Lung (tissue), 11 donors: ENCODE measurements at regions not wholly inside any gene's neighbourhood (a gene's known extent, or its start where the extent isn't known, plus 50 kb on each side); places are given as distances from the start of the nearest gene placed in this dataset.

Experiments
- ATAC-seq: fragments of 200-7000 bp; cut with Tn5 transposase; one replicate; pipeline ENCODE4 v1.9.1; 2020; ENCODE audit warnings: moderate number of reproducible peaks; ENCODE audit not compliant: insufficient read depth, low FRiP score
- DNase-seq, 3 donors: peaks; one replicate each; pipeline ENCODE4 v3.0.0-alpha.2; 2013 to 2017
- H3K27ac ChIP-seq, 2 donors: one replicate each; pipeline ENCODE4 v1.5.1; 2013; ENCODE audit warnings: mild to moderate bottlenecking in 2 of 2, moderate library complexity in 2 of 2, control low read depth in 1 of 2, inconsistent platforms in 1 of 2, low read depth in 1 of 2, low read length in 1 of 2
- H3K27me3 ChIP-seq, 3 donors: one replicate each; pipeline ENCODE4 v1.5.1; 2013; ENCODE audit warnings: low read length in 2 of 3; ENCODE audit not compliant: control insufficient read depth in 3 of 3, insufficient read depth in 3 of 3
- H3K36me3 ChIP-seq, 4 donors: one replicate each; pipeline ENCODE4 v1.5.1; 2013; ENCODE audit warnings: low read length in 4 of 4, mild to moderate bottlenecking in 1 of 4, moderate library complexity in 1 of 4; ENCODE audit not compliant: control insufficient read depth in 4 of 4, insufficient read depth in 4 of 4
- H3K4me1 ChIP-seq, 5 donors: one replicate each; pipeline ENCODE4 v1.5.1; 2013; ENCODE audit warnings: low read length in 5 of 5, mild to moderate bottlenecking in 2 of 5, moderate library complexity in 1 of 5; ENCODE audit not compliant: control insufficient read depth in 5 of 5, insufficient read depth in 5 of 5
- H3K4me3 ChIP-seq: one replicate; pipeline ENCODE4 v1.5.1; 2013; ENCODE audit warnings: mild to moderate bottlenecking, control low read depth, moderate library complexity
- H3K9ac ChIP-seq, 2 donors: one replicate each; pipeline ENCODE4 v1.5.1; 2013; ENCODE audit warnings: low read length in 2 of 2, control low read depth in 1 of 2; ENCODE audit not compliant: insufficient read depth in 1 of 2
- H3K9me3 ChIP-seq, 4 donors: one replicate each; pipeline ENCODE4 v1.5.1; 2013; ENCODE audit warnings: low read length in 3 of 4, mild to moderate bottlenecking in 1 of 4, moderate library complexity in 1 of 4; ENCODE audit not compliant: control insufficient read depth in 4 of 4, insufficient read depth in 3 of 4
- WGBS, 2 donors: extraction: QIAGEN DNeasy Blood & Tissue Kit; methylation state at CpG; one replicate each; pipeline ENCODE4 v1.1.7; 2013; 5-methylcytosine and 5-hydroxymethylcytosine counted together
- TF ChIP-seq, protein P1 (sequence below): IDR thresholded peaks from 2 replicates; pipeline ENCODE4 v1.5.1; 2012; ENCODE audit warnings: mild to moderate bottlenecking; ENCODE audit errors: control extremely low read depth, extremely low read depth
- donor health status: control.
- donor health status: control.
- donor health status: Bipolar disorder and iron deficiency.
- donor health status: healthy.
- donor health status: DM: yes; HTN: yes; CAD: no.

GRCh38 chr4:176889776-176890175 lies 97.1 kb upstream of the VEGFC start:
- no peak for DNase-seq
- no peaks in the 10 kb centered on the region for H3K27me3 ChIP-seq
- H3K27ac ChIP-seq, result no peak overlapping the region
- WGBS, 2 donors, result 90 to 92% methylated on average over 3 of the region's 3 CpGs
- no peak overlapping the region for H3K9ac ChIP-seq
- no peaks in the 10 kb centered on the region for H3K4me1 ChIP-seq
- H3K9me3 ChIP-seq, result no peaks in the 10 kb centered on the region
- no peaks in the 10 kb centered on the region for H3K36me3 ChIP-seq
- ATAC-seq, result no peak
- TF ChIP-seq, protein P1, sequence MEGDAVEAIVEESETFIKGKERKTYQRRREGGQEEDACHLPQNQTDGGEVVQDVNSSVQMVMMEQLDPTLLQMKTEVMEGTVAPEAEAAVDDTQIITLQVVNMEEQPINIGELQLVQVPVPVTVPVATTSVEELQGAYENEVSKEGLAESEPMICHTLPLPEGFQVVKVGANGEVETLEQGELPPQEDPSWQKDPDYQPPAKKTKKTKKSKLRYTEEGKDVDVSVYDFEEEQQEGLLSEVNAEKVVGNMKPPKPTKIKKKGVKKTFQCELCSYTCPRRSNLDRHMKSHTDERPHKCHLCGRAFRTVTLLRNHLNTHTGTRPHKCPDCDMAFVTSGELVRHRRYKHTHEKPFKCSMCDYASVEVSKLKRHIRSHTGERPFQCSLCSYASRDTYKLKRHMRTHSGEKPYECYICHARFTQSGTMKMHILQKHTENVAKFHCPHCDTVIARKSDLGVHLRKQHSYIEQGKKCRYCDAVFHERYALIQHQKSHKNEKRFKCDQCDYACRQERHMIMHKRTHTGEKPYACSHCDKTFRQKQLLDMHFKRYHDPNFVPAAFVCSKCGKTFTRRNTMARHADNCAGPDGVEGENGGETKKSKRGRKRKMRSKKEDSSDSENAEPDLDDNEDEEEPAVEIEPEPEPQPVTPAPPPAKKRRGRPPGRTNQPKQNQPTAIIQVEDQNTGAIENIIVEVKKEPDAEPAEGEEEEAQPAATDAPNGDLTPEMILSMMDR, result no peak
- H3K4me3 ChIP-seq, result no peak overlapping the region

- H3K36me3 ChIP-seq, result no peaks in the 10 kb centered on the region
- no peak for DNase-seq
- no peaks in the 10 kb centered on the region for H3K27me3 ChIP-seq
- WGBS, 2 donors, result 70 to 85% methylated on average over 3 of the region's 3 CpGs
- no peaks in the 10 kb centered on the region for H3K9me3 ChIP-seq
- H3K4me1 ChIP-seq, result no peaks in the 10 kb centered on the region
- TF ChIP-seq, protein P1, result no peak
- no peak overlapping the region for H3K4me3 ChIP-seq
- no peak overlapping the region for H3K9ac ChIP-seq
- H3K27ac ChIP-seq, result no peak overlapping the region
- ATAC-seq, result no peak
These were observed 101.8 kb upstream of the VEGFC start for GRCh38 chr4:176894498-176894897.

DNA sequence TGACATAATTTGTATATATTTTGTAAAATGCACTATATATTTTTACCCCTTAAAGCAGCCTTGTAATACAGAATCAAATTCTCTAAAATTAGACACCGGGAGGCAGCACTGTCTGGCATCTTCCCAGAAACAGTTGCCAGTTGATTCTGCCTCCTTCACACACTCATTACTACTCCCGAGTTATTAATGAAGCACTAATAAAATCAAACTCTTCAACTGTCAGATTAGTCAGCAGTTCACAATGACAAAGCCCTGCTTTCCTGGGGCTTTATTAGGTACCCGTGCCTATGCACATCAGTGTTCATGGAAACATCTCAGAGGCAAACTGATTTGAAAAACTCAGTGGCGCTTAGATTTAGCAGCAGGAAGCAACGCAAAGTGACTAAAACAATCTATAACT lies 103.5 kb upstream of the VEGFC start:
- H3K27me3 ChIP-seq, result no peaks in the 10 kb centered on the region
- H3K9me3 ChIP-seq, result no peaks in the 10 kb centered on the region
- no peaks in the 10 kb centered on the region for H3K36me3 ChIP-seq
- WGBS, 2 donors, result 65 to 73% methylated on average over 5 of the region's 5 CpGs
- H3K4me1 ChIP-seq, result no peaks in the 10 kb centered on the region
- no peak overlapping the region for H3K4me3 ChIP-seq
- DNase-seq, result peak in 1 of 3 donors; percentile 26
- TF ChIP-seq, protein P1, result no peak
- no peak overlapping the region for H3K9ac ChIP-seq
- no peak overlapping the region for H3K27ac ChIP-seq
- no peak for ATAC-seq

DNA sequence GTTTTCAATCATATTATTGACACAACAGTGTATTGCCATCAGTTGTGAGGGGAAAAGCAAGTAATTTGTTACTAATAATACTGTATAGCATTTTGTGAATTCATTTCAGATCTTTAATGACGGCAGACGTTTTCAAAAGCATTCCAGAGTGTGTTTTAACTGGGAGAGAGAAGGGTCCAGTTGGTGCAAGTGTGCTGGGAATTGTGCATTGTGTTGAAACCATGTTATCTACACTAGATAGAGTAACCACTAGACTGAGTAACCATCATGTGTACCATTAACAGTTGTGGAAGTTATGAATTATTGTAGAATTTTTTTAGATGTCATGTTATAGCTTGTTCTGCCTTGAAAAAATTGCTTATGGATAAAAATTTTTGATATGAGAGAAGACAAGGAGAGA lies 104.5 kb upstream of the VEGFC start:
- DNase-seq (no peak), ATAC-seq (no peak)
- H3K36me3 ChIP-seq, result no peaks in the 10 kb centered on the region
- H3K9ac ChIP-seq, result no peak overlapping the region
- no peak overlapping the region for H3K27ac ChIP-seq
- no peaks in the 10 kb centered on the region for H3K27me3 ChIP-seq
- WGBS, 2 donors, result 51 to 78% methylated on average over 2 of the region's 2 CpGs
- no peaks in the 10 kb centered on the region for H3K9me3 ChIP-seq
- TF ChIP-seq, protein P1, result no peak
- H3K4me3 ChIP-seq, result no peak overlapping the region
- H3K4me1 ChIP-seq, result no peaks in the 10 kb centered on the region
